ENCODE measurements at regions not wholly inside any gene's neighbourhood (a gene's known extent, or its start where the extent isn't known, plus 50 kb on each side); places are given as distances from the start of the nearest gene placed in this dataset.

GRCh38 chr1:209021622-209022021 is 561.9 kb upstream of the CAMK1G start:
- Histone ChIP-seq H3K9ac (ENCODE audit: low read depth, low read length) (no peak overlapping the region), H2AFZ (ENCODE audit: low read depth, low read length) (no peak overlapping the region), H3K36me3 (ENCODE audit: insufficient read depth, low read length) (no peaks in the 10 kb centered on the region), H3K27me3 (ENCODE audit: insufficient read depth, low read length, poor library complexity) (no peaks in the 10 kb centered on the region), H3K4me1 (ENCODE audit: insufficient read depth, low read length) (no peaks in the 10 kb centered on the region), H3K79me2 (ENCODE audit: insufficient read depth, low read length) (no peaks in the 10 kb centered on the region), H3K27ac (ENCODE audit: low read length) (no peak overlapping the region), H3K4me3 (ENCODE audit: low read depth in 1 of 2, low read length in 2 of 2) (no peak overlapping the region), H3K9me3 (ENCODE audit: insufficient read depth, low read length, severe bottlenecking) (peaks cover 5% of the 10 kb centered on the region), H3K4me2 (ENCODE audit: insufficient read depth, low read length) (no peak overlapping the region), H4K20me1 (ENCODE audit: insufficient read depth, low read length) (no peaks in the 10 kb centered on the region)
- no peak for TF ChIP-seq EZH2 (IDR thresholded peaks at IDR 0.05; ENCODE audit: borderline replicate concordance, low read depth, low read length, severe bottlenecking)
- no peak for TF ChIP-seq CTCF (IDR thresholded peaks at IDR 0.05; ENCODE audit: borderline replicate concordance, extremely low read depth, low read length, poor library complexity, severe bottlenecking)
- DNase-seq (no peak), ATAC-seq (ENCODE audit: insufficient read depth, low read depth) (no peak)

- Histone ChIP-seq H3K27me3 (ENCODE audit: insufficient read depth, low read length, poor library complexity) (no peaks in the 10 kb centered on the region), H3K27ac (ENCODE audit: low read length) (no peak overlapping the region), H3K4me2 (ENCODE audit: insufficient read depth, low read length) (no peak overlapping the region), H4K20me1 (ENCODE audit: insufficient read depth, low read length) (no peaks in the 10 kb centered on the region), H3K4me1 (ENCODE audit: insufficient read depth, low read length) (no peaks in the 10 kb centered on the region), H3K36me3 (ENCODE audit: insufficient read depth, low read length) (no peaks in the 10 kb centered on the region), H2AFZ (ENCODE audit: low read depth, low read length) (no peak overlapping the region), H3K79me2 (ENCODE audit: insufficient read depth, low read length) (no peaks in the 10 kb centered on the region), H3K9ac (ENCODE audit: low read depth, low read length) (no peak overlapping the region), H3K9me3 (ENCODE audit: insufficient read depth, low read length, severe bottlenecking) (peaks cover 5% of the 10 kb centered on the region), H3K4me3 (ENCODE audit: low read depth in 1 of 2, low read length in 2 of 2) (no peak overlapping the region)
- DNase-seq (no peak), ATAC-seq (ENCODE audit: insufficient read depth, low read depth) (no peak)
- no peak for TF ChIP-seq CTCF (IDR thresholded peaks at IDR 0.05; ENCODE audit: borderline replicate concordance, extremely low read depth, low read length, poor library complexity, severe bottlenecking)
- TF ChIP-seq EZH2 (IDR thresholded peaks at IDR 0.05; ENCODE audit: borderline replicate concordance, low read depth, low read length, severe bottlenecking) = no peak
Observed at GRCh38 chr1:209023790-209024189, 559.7 kb upstream of the CAMK1G start.

GRCh38 chr1:209029737-209030136 is 553.8 kb upstream of the CAMK1G start:
- Histone ChIP-seq H3K36me3 (ENCODE audit: insufficient read depth, low read length) (no peaks in the 10 kb centered on the region), H3K9ac (ENCODE audit: low read depth, low read length) (no peak overlapping the region), H3K27ac (ENCODE audit: low read length) (no peak overlapping the region), H3K4me2 (ENCODE audit: insufficient read depth, low read length) (no peak overlapping the region), H2AFZ (ENCODE audit: low read depth, low read length) (no peak overlapping the region), H4K20me1 (ENCODE audit: insufficient read depth, low read length) (no peaks in the 10 kb centered on the region), H3K4me3 (ENCODE audit: low read depth in 1 of 2, low read length in 2 of 2) (no peak overlapping the region), H3K79me2 (ENCODE audit: insufficient read depth, low read length) (no peaks in the 10 kb centered on the region), H3K9me3 (ENCODE audit: insufficient read depth, low read length, severe bottlenecking) (no peaks in the 10 kb centered on the region), H3K27me3 (ENCODE audit: insufficient read depth, low read length, poor library complexity) (no peaks in the 10 kb centered on the region), H3K4me1 (ENCODE audit: insufficient read depth, low read length) (no peaks in the 10 kb centered on the region)
- TF ChIP-seq EZH2 (IDR thresholded peaks at IDR 0.05; ENCODE audit: borderline replicate concordance, low read depth, low read length, severe bottlenecking) (no peak), CTCF (IDR thresholded peaks at IDR 0.05; ENCODE audit: borderline replicate concordance, extremely low read depth, low read length, poor library complexity, severe bottlenecking) (no peak)
- DNase-seq = no peak
- ATAC-seq (ENCODE audit: insufficient read depth, low read depth) = no peak

Measured in DND-41 (cell line).